BE2C (cell line): ENCODE measurements at regions not wholly inside any gene's neighbourhood (a gene's known extent, or its start where the extent isn't known, plus 50 kb on each side); places are given as distances from the start of the nearest gene placed in this dataset.

Experiments used
- DNase-seq: peaks from one replicate; pipeline ENCODE4 v3.0.0-alpha.2; 2020
- H3K27me3 ChIP-seq: fragments of 250-450 bp; sonication (Bioruptor Pico); 2 replicates; pipeline ENCODE4 v1.5.1; 2020; ENCODE audit warnings: mild to moderate bottlenecking
- H3K36me3 ChIP-seq: fragments of 250-450 bp; sonication (Bioruptor Pico); 2 replicates; pipeline ENCODE4 v1.5.1; 2020; ENCODE audit warnings: mild to moderate bottlenecking
- H3K4me1 ChIP-seq: fragments of 250-450 bp; sonication (Bioruptor Pico); 2 replicates; pipeline ENCODE4 v1.5.1; 2020
- H3K4me3 ChIP-seq: 2 replicates; pipeline ENCODE4 v1.5.1; 2011; ENCODE audit warnings: low read depth, low read length
- H3K9me3 ChIP-seq: fragments of 250-450 bp; sonication (Bioruptor Pico); 2 replicates; pipeline ENCODE4 v1.5.1; 2020
- CTCF ChIP-seq: IDR thresholded peaks from 2 replicates; pipeline ENCODE4 v1.5.1; 2012; ENCODE audit warnings: mild to moderate bottlenecking, low read depth, low read length

GRCh38 chr12:87772401-87772800, 256.8 kb downstream of the C12orf50 start:
- no peaks in the 10 kb centered on the region for H3K9me3 ChIP-seq
- TF ChIP-seq CTCF, result no peak
- H3K36me3 ChIP-seq, result no peaks in the 10 kb centered on the region
- no peak overlapping the region for H3K4me3 ChIP-seq
- DNase-seq, result no peak
- no peaks in the 10 kb centered on the region for H3K27me3 ChIP-seq
- no peaks in the 10 kb centered on the region for H3K4me1 ChIP-seq

- Histone ChIP-seq H3K27me3 (no peaks in the 10 kb centered on the region), H3K4me1 (no peaks in the 10 kb centered on the region; the same call in 1 of the 2 replicates), H3K9me3 (no peaks in the 10 kb centered on the region), H3K36me3 (no peaks in the 10 kb centered on the region), H3K4me3 (no peak overlapping the region)
- no peak for TF ChIP-seq CTCF
- DNase-seq, result no peak
These were observed 260.5 kb downstream of the C12orf50 start for GRCh38 chr12:87768501-87769287.

DNA sequence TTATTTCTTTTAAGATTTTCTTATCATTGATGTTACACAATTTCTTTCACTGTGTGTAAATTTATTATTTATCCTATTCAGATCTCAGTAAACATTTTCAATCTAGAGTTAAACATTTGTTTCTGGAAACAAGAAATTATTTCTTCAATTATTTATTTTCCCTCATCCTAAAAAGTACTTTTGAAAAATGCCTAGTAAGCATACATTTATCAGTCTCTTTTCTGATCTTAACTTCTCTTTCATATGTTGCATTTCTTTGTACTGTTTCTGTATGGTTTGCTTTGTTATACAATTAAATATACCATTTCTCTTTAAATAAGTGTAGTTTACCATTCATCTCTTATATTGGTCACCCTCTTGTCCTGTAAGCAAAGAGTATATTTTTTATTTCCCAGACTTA, 263.2 kb downstream of the C12orf50 start:
- Histone ChIP-seq H3K4me3 (no peak overlapping the region), H3K9me3 (no peaks in the 10 kb centered on the region), H3K36me3 (no peaks in the 10 kb centered on the region), H3K27me3 (no peaks in the 10 kb centered on the region), H3K4me1 (no peaks in the 10 kb centered on the region; the same call in 1 of the 2 replicates)
- TF ChIP-seq CTCF, result no peak
- DNase-seq, result no peak

DNA sequence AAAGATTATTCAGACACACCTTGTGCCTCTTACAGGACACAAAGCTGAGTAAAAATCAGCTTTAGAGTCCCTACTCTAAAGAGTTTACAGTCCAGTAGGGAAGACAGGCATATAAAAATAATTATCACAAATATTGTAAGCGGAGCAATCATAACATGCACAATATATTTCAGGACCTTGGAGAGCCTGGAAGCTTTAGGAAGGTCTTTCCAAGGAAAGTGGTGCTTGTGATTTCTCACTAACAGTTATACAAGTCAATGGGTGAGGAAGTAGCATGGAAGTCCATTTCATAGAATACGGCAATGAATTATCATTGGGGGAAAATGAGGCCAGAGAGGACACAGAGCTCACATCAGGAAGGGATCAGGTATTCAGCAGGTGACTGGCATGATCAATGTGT, 268.3 kb downstream of the C12orf50 start:
- TF ChIP-seq CTCF, result no peak
- no peak overlapping the region for H3K4me3 ChIP-seq
- H3K9me3 ChIP-seq, result no peaks in the 10 kb centered on the region
- no peak for DNase-seq
- no peaks in the 10 kb centered on the region for H3K4me1 ChIP-seq
- no peaks in the 10 kb centered on the region for H3K27me3 ChIP-seq
- H3K36me3 ChIP-seq, result no peaks in the 10 kb centered on the region

GRCh38 chr12:87758271-87758670, 270.9 kb downstream of the C12orf50 start:
- Histone ChIP-seq H3K36me3 (no peaks in the 10 kb centered on the region), H3K9me3 (no peaks in the 10 kb centered on the region), H3K4me1 (no peaks in the 10 kb centered on the region), H3K4me3 (no peak overlapping the region), H3K27me3 (no peaks in the 10 kb centered on the region)
- TF ChIP-seq CTCF, result no peak
- DNase-seq, result no peak

DNA sequence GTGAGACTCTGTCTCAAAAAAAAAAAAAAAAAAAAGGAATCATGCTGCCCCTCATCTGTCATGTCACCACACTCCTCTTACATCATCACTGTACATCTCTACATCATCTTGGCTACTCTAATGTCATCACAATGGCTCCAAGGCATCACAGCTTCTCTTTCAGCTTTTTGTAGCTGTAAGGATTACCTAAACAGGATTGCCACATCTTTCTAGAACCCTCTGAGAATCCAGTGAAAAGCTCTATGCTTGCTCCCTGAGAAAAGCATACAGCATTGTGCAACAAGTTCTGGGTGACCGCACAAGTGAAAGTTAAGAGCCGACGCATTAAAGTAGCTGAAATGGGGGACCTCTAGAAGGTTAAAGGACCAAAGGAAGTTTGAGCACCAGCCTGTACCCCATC, 272.5 kb downstream of the C12orf50 start:
- Histone ChIP-seq H3K27me3 (no peaks in the 10 kb centered on the region), H3K4me1 (no peaks in the 10 kb centered on the region), H3K4me3 (no peak overlapping the region), H3K9me3 (no peaks in the 10 kb centered on the region), H3K36me3 (no peaks in the 10 kb centered on the region)
- no peak for TF ChIP-seq CTCF
- no peak for DNase-seq
